ENCODE measurements at regions not wholly inside any gene's neighbourhood (a gene's known extent, or its start where the extent isn't known, plus 50 kb on each side); places are given as distances from the start of the nearest gene placed in this dataset.
A peak's percentile ranks its signal among the peaks of the same experiment; 100 is the strongest.

DNA sequence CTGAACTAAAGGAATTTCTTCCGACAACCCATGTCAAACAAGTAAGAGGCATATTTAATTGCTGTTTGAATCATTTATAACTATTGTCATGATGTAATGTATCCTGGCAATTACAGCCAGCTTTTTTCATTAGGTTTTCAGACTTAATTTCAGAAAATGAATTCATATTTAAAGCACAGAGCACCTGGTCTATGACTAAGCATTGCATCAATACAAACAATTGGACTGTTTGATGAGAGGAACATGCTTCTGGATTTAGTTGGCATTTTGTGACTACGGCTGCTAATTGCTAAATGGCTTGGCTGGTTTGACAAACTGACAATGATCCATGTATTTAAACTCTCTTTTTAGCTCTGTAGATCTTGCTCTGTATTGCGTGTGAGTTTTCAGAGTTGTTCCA is 853.4 kb downstream of the NCAM2 start:
- TF ChIP-seq POLR2AphosphoS5 (IDR thresholded peaks at IDR 0.05; ENCODE audit: low read depth, low read length) (no peak; the same call in 1 of the 2 replicates), TEAD4 (IDR thresholded peaks at IDR 0.05; ENCODE audit: borderline replicate concordance, insufficient read depth) (peak; percentile 12; the same call in 1 of the 2 replicates), FOSL2 (IDR thresholded peaks at IDR 0.05; ENCODE audit: borderline replicate concordance, low read depth) (no peak), GABPA (IDR thresholded peaks at IDR 0.05; ENCODE audit: low read depth) (no peak), SMC3 (IDR thresholded peaks at IDR 0.05; ENCODE audit: low read depth, low read length) (no peak), CHD2 (IDR thresholded peaks at IDR 0.05; ENCODE audit: low read length, partially characterized antibody) (no peak), EZH2phosphoT487 (IDR thresholded peaks at IDR 0.05; ENCODE audit: borderline replicate concordance, low read depth) (no peak), ELF1 (IDR thresholded peaks at IDR 0.05) (no peak), YY1 (IDR thresholded peaks at IDR 0.05; ENCODE audit: low read depth) (no peak), MXI1 (IDR thresholded peaks at IDR 0.05; ENCODE audit: low read depth, low read length) (no peak), RAD21 (IDR thresholded peaks at IDR 0.05; ENCODE audit: low read length) (no peak)
- TF ChIP-seq, protein P1, sequence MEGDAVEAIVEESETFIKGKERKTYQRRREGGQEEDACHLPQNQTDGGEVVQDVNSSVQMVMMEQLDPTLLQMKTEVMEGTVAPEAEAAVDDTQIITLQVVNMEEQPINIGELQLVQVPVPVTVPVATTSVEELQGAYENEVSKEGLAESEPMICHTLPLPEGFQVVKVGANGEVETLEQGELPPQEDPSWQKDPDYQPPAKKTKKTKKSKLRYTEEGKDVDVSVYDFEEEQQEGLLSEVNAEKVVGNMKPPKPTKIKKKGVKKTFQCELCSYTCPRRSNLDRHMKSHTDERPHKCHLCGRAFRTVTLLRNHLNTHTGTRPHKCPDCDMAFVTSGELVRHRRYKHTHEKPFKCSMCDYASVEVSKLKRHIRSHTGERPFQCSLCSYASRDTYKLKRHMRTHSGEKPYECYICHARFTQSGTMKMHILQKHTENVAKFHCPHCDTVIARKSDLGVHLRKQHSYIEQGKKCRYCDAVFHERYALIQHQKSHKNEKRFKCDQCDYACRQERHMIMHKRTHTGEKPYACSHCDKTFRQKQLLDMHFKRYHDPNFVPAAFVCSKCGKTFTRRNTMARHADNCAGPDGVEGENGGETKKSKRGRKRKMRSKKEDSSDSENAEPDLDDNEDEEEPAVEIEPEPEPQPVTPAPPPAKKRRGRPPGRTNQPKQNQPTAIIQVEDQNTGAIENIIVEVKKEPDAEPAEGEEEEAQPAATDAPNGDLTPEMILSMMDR (IDR thresholded peaks at IDR 0.05): no peak
- TF ChIP-seq, protein P2, sequence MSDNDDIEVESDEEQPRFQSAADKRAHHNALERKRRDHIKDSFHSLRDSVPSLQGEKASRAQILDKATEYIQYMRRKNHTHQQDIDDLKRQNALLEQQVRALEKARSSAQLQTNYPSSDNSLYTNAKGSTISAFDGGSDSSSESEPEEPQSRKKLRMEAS (IDR thresholded peaks at IDR 0.05; ENCODE audit: low read depth): no peak
- TF ChIP-seq, protein P3, sequence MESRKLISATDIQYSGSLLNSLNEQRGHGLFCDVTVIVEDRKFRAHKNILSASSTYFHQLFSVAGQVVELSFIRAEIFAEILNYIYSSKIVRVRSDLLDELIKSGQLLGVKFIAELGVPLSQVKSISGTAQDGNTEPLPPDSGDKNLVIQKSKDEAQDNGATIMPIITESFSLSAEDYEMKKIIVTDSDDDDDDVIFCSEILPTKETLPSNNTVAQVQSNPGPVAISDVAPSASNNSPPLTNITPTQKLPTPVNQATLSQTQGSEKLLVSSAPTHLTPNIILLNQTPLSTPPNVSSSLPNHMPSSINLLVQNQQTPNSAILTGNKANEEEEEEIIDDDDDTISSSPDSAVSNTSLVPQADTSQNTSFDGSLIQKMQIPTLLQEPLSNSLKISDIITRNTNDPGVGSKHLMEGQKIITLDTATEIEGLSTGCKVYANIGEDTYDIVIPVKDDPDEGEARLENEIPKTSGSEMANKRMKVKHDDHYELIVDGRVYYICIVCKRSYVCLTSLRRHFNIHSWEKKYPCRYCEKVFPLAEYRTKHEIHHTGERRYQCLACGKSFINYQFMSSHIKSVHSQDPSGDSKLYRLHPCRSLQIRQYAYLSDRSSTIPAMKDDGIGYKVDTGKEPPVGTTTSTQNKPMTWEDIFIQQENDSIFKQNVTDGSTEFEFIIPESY (IDR thresholded peaks at IDR 0.05; ENCODE audit: borderline replicate concordance, low read depth): no peak

All from SK-N-SH (cell line).